HepG2 (cell line): ENCODE measurements at regions not wholly inside any gene's neighbourhood (a gene's known extent, or its start where the extent isn't known, plus 50 kb on each side); places are given as distances from the start of the nearest gene placed in this dataset.

Source experiments
- ATAC-seq: fragments of 200-7000 bp; cut with Tn5 transposase; 3 replicates; pipeline ENCODE4 v1.9.1; 2020; ENCODE audit warnings: mild to moderate bottlenecking, moderate library complexity
- BruUV-seq: library from RNA; stranded (reverse); fragments of 400-500 nt; replicated peaks from 2 replicates; lab custom pipeline; 2021; lab: Mats Ljungman, UMichigan
- CTCF ChIA-PET: fragments of 300-600 bp; formaldehyde crosslinking; extraction: SDS; loops from one replicate; lab custom pipeline; 2021; ENCODE audit warnings: low total read pairs, inconsistent platforms, low intra/inter-chr PET ratio; lab: Yijun Ruan, JAX
- POLR2A ChIA-PET: fragments of 350-600 bp; sonication (Branson Sonifier 250); formaldehyde crosslinking; loops from one replicate; lab custom pipeline; 2020; ENCODE audit warnings: antibody characterized with exemption, inconsistent platforms; lab: Yijun Ruan, JAX
- DNase-seq: peaks from one replicate; pipeline ENCODE4 v3.0.0-alpha.2; 2015; ENCODE audit warnings: low spot score
- FAIRE-seq: peaks from 3 replicates; lab custom pipeline; 2011; peaks lifted over from hg19 to GRCh38; lab: Jason Lieb, UNC
- H2AFZ ChIP-seq: one replicate; pipeline ENCODE4 v1.6.1; 2011; ENCODE audit warnings: low read length, inconsistent platforms
- H3K27ac ChIP-seq: fragments of 300-600 bp; 3 replicates; pipeline ENCODE4 v1.8.0; 2011; ENCODE audit warnings: mixed run types, mild to moderate bottlenecking, mixed read lengths, low read length, inconsistent platforms; ENCODE audit not compliant: insufficient read depth; ENCODE audit errors: extremely low read length
- H3K27me3 ChIP-seq, 2 experiments: fragments of 200-600 bp in 1 of 2; 2 replicates in 1 of 2; 3 replicates in 1 of 2; pipeline versions ENCODE4 v1.6.0 to v1.8.0; 2011; ENCODE audit warnings: low read length in 2 of 2, mild to moderate bottlenecking in 2 of 2, moderate library complexity in 2 of 2, inconsistent platforms in 1 of 2; ENCODE audit not compliant: insufficient read depth in 2 of 2, control insufficient read depth in 1 of 2
- H3K36me3 ChIP-seq, 2 experiments: fragments of 200-600 bp in 1 of 2; replicated peaks in 1 of 2; 2 replicates in 1 of 2; 3 replicates in 1 of 2; pipeline versions ENCODE4 v1.5.1 to v1.8.0; 2011; ENCODE audit warnings: low read length in 2 of 2, inconsistent platforms in 1 of 2; ENCODE audit not compliant: insufficient read depth in 2 of 2, control insufficient read depth in 1 of 2
- H3K4me1 ChIP-seq: 2 replicates; pipeline ENCODE4 v1.5.1; 2012; ENCODE audit warnings: low read length, inconsistent platforms; ENCODE audit not compliant: insufficient read depth
- H3K4me2 ChIP-seq: 2 replicates; pipeline ENCODE4 v1.6.0; 2011; ENCODE audit warnings: low read depth, low read length, inconsistent platforms
- H3K4me3 ChIP-seq, 3 experiments: fragments of 200-600 bp in 1 of 3; sonication (generic), shearing (Covaris generic) in 1 of 3; replicated peaks in 1 of 3; 2 replicates each; pipeline ENCODE4 v1.5.1; 2011 to 2016; ENCODE audit warnings: low read length in 3 of 3, inconsistent platforms in 2 of 3, low read depth in 2 of 3, mild to moderate bottlenecking in 2 of 3, control low read depth in 1 of 3, mixed read lengths in 1 of 3; ENCODE audit not compliant: insufficient read depth in 1 of 3
- H3K79me2 ChIP-seq: one replicate; pipeline ENCODE4 v1.6.1; 2011; ENCODE audit warnings: low read length, inconsistent platforms; ENCODE audit not compliant: insufficient read depth
- H3K9ac ChIP-seq: 2 replicates; pipeline ENCODE4 v1.6.0; 2011; ENCODE audit warnings: mild to moderate bottlenecking, low read depth, low read length, inconsistent platforms; ENCODE audit not compliant: insufficient read depth
- H3K9me3 ChIP-seq: 2 replicates; pipeline ENCODE4 v1.5.1; 2012; ENCODE audit warnings: mild to moderate bottlenecking, low read length
- H4K20me1 ChIP-seq: 2 replicates; pipeline ENCODE4 v1.6.0; 2011; ENCODE audit warnings: inconsistent platforms, mild to moderate bottlenecking, low read length, moderate library complexity; ENCODE audit not compliant: insufficient read depth
- ATAD3A ChIP-seq: sonication (generic); formaldehyde crosslinking; IDR thresholded peaks from 2 replicates; pipeline ENCODE4 v1.4.0; 2020; ENCODE audit warnings: missing genetic modification reagents
- CREB3 ChIP-seq: sonication (generic); formaldehyde crosslinking; IDR thresholded peaks from 2 replicates; pipeline ENCODE4 v1.5.0; 2020; ENCODE audit warnings: missing genetic modification reagents
- ETV5 ChIP-seq: IDR thresholded peaks from 2 replicates; pipeline ENCODE4 v1.6.1; 2018; ENCODE audit warnings: missing biosample characterization, missing genetic modification reagents, inconsistent platforms, borderline replicate concordance
- GATAD2A ChIP-seq: IDR thresholded peaks from 2 replicates; pipeline ENCODE4 v1.6.1; 2016
- IKZF4 ChIP-seq: sonication (generic); formaldehyde crosslinking; IDR thresholded peaks from 2 replicates; pipeline ENCODE4 v1.5.1; 2020; ENCODE audit warnings: borderline replicate concordance, mild to moderate bottlenecking, low read depth, missing genetic modification reagents; ENCODE audit errors: not compliant biosample characterization
- LCORL ChIP-seq, 2 experiments: fragments of 450-650 bp in 1 of 2; sonication (generic) in 1 of 2; formaldehyde crosslinking in 1 of 2; IDR thresholded peaks; 2 replicates each; pipeline versions ENCODE4 v1.5.0 to v1.6.1; 2017 to 2020; ENCODE audit warnings: antibody characterized with exemption in 1 of 2, missing genetic modification reagents in 1 of 2
- MXI1 ChIP-seq: IDR thresholded peaks from 3 replicates; pipeline ENCODE4 v1.6.1; 2012; ENCODE audit warnings: low read depth, low read length, inconsistent platforms, borderline replicate concordance
- SMAD1 ChIP-seq: sonication (generic); formaldehyde crosslinking; IDR thresholded peaks from 2 replicates; pipeline ENCODE4 v1.4.0; 2020; ENCODE audit warnings: missing genetic modification reagents, low read depth, mild to moderate bottlenecking, borderline replicate concordance
- SPEN ChIP-seq: sonication (generic); formaldehyde crosslinking; IDR thresholded peaks from 2 replicates; pipeline ENCODE4 v1.5.1; 2020; ENCODE audit warnings: low read depth, mild to moderate bottlenecking, missing genetic modification reagents
- TBX2 ChIP-seq: sonication (generic); formaldehyde crosslinking; IDR thresholded peaks from 2 replicates; pipeline ENCODE4 v1.5.0; 2020; ENCODE audit warnings: missing genetic modification reagents, mild to moderate bottlenecking, borderline replicate concordance
- TRIM24 ChIP-seq: sonication (generic); formaldehyde crosslinking; IDR thresholded peaks from 2 replicates; pipeline ENCODE4 v1.8.0; 2022; ENCODE audit warnings: mild to moderate bottlenecking, missing genetic modification reagents
- ZBTB7A ChIP-seq: sonication (generic); formaldehyde crosslinking; IDR thresholded peaks from 2 replicates; pipeline ENCODE4 v1.8.0; 2022; ENCODE audit warnings: mild to moderate bottlenecking, missing genetic modification reagents
- ZFP36L1 ChIP-seq: sonication (generic); formaldehyde crosslinking; IDR thresholded peaks from 2 replicates; pipeline ENCODE4 v1.8.0; 2022; ENCODE audit warnings: mild to moderate bottlenecking, missing genetic modification reagents, moderate library complexity
- ZNF253 ChIP-seq: sonication (generic); formaldehyde crosslinking; IDR thresholded peaks from 2 replicates; pipeline ENCODE4 v1.8.0; 2022; ENCODE audit warnings: mild to moderate bottlenecking, missing genetic modification reagents, borderline replicate concordance
- ZNF598 ChIP-seq: sonication (generic); formaldehyde crosslinking; IDR thresholded peaks from 2 replicates; pipeline ENCODE4 v1.5.1; 2020; ENCODE audit warnings: mild to moderate bottlenecking, missing genetic modification reagents, borderline replicate concordance
- ZNF607 ChIP-seq: sonication (generic); formaldehyde crosslinking; IDR thresholded peaks from 2 replicates; pipeline ENCODE4 v1.5.1; 2020; ENCODE audit warnings: missing genetic modification reagents, mild to moderate bottlenecking, borderline replicate concordance
- ZSCAN12 ChIP-seq: sonication (generic); formaldehyde crosslinking; IDR thresholded peaks from 2 replicates; pipeline ENCODE4 v1.9.0; 2021; ENCODE audit warnings: mild to moderate bottlenecking, missing genetic modification reagents
- WGBS: methylation state at CpG from one replicate; pipeline ENCODE4 v1.1.6; 2017; ENCODE audit warnings: low lambda C conversion rate; 5-methylcytosine and 5-hydroxymethylcytosine counted together
- in situ Hi-C: cut with HindIII; loops from 2 replicates; pipeline ENCODE4 v1.10.0; 2017; ENCODE audit warnings: low pct_unique_long_range_greater_than_20kb; ENCODE audit not compliant: extremely low pct_ligation_motif_present
- intact Hi-C: fragments of 100-400 bp; cut with micrococcal nuclease; formaldehyde crosslinking; loops from one replicate; pipeline ENCODE4 v1.10.0; 2022; ENCODE audit not compliant: unreplicated experiment
- TF ChIP-seq, protein P1 (sequence below): sonication (generic); formaldehyde crosslinking; IDR thresholded peaks from 2 replicates; pipeline ENCODE4 v1.5.0; 2020; ENCODE audit warnings: mild to moderate bottlenecking, missing genetic modification reagents
- TF ChIP-seq, protein P2 (sequence below): sonication (generic); formaldehyde crosslinking; IDR thresholded peaks from 2 replicates; pipeline ENCODE4 v1.5.1; 2020; ENCODE audit warnings: missing genetic modification reagents, mild to moderate bottlenecking, borderline replicate concordance

GRCh38 chr7:121531175-121532070 lies 135.3 kb upstream of the FAM3C start:
- no peak overlapping the region for H3K9ac ChIP-seq
- H3K9me3 ChIP-seq: no peaks in the 10 kb centered on the region
- H3K4me1 ChIP-seq: no peaks in the 10 kb centered on the region
- ATAC-seq: no peak
- intact Hi-C loops: no loop called here
- ChIA-PET CTCF (no interaction called here), POLR2A (no interaction called here)
- no peaks in the 10 kb centered on the region for H3K27me3 ChIP-seq
- no peak for DNase-seq
- H3K79me2 ChIP-seq: no peaks in the 10 kb centered on the region
- H2AFZ ChIP-seq: no peak overlapping the region
- H3K27ac ChIP-seq: no peak overlapping the region
- BruUV-seq: no TSS peak
- no peaks in the 10 kb centered on the region for H3K36me3 ChIP-seq
- no peak for FAIRE-seq
- H3K4me3 ChIP-seq: no peak overlapping the region
- in situ Hi-C loops: no loop called here
- no peaks in the 10 kb centered on the region for H4K20me1 ChIP-seq
- 17% methylated on average over 10 of the region's 10 CpGs for WGBS
- no peak overlapping the region for H3K4me2 ChIP-seq
- TF ChIP-seq, protein P1, sequence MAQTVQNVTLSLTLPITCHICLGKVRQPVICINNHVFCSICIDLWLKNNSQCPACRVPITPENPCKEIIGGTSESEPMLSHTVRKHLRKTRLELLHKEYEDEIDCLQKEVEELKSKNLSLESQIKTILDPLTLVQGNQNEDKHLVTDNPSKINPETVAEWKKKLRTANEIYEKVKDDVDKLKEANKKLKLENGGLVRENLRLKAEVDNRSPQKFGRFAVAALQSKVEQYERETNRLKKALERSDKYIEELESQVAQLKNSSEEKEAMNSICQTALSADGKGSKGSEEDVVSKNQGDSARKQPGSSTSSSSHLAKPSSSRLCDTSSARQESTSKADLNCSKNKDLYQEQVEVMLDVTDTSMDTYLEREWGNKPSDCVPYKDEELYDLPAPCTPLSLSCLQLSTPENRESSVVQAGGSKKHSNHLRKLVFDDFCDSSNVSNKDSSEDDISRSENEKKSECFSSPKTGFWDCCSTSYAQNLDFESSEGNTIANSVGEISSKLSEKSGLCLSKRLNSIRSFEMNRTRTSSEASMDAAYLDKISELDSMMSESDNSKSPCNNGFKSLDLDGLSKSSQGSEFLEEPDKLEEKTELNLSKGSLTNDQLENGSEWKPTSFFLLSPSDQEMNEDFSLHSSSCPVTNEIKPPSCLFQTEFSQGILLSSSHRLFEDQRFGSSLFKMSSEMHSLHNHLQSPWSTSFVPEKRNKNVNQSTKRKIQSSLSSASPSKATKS (CRISPR knock-in tag): no peak
- TF ChIP-seq ZFP36L1 (no peak), ZBTB7A (no peak), SPEN (CRISPR knock-in tag) (no peak), TRIM24 (no peak), LCORL (IDR thresholded peaks at IDR 0.05) (no peak), LCORL (CRISPR knock-in tag; IDR thresholded peaks at IDR 0.05) (no peak), IKZF4 (no peak), ZNF253 (CRISPR knock-in tag) (no peak), CREB3 (CRISPR knock-in tag) (no peak), SMAD1 (CRISPR knock-in tag) (no peak), MXI1 (no peak), GATAD2A (no peak), ATAD3A (CRISPR knock-in tag) (no peak), TBX2 (no peak), ZNF607 (CRISPR knock-in tag) (no peak), ZSCAN12 (CRISPR knock-in tag) (no peak), ZNF598 (CRISPR knock-in tag) (no peak), ETV5 (CRISPR knock-in tag) (no peak)
- TF ChIP-seq, protein P2, sequence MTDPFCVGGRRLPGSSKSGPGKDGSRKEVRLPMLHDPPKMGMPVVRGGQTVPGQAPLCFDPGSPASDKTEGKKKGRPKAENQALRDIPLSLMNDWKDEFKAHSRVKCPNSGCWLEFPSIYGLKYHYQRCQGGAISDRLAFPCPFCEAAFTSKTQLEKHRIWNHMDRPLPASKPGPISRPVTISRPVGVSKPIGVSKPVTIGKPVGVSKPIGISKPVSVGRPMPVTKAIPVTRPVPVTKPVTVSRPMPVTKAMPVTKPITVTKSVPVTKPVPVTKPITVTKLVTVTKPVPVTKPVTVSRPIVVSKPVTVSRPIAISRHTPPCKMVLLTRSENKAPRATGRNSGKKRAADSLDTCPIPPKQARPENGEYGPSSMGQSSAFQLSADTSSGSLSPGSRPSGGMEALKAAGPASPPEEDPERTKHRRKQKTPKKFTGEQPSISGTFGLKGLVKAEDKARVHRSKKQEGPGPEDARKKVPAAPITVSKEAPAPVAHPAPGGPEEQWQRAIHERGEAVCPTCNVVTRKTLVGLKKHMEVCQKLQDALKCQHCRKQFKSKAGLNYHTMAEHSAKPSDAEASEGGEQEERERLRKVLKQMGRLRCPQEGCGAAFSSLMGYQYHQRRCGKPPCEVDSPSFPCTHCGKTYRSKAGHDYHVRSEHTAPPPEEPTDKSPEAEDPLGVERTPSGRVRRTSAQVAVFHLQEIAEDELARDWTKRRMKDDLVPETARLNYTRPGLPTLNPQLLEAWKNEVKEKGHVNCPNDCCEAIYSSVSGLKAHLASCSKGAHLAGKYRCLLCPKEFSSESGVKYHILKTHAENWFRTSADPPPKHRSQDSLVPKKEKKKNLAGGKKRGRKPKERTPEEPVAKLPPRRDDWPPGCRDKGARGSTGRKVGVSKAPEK: no peak
